ENCODE measurements at regions not wholly inside any gene's neighbourhood (a gene's known extent, or its start where the extent isn't known, plus 50 kb on each side); places are given as distances from the start of the nearest gene placed in this dataset.

DNA sequence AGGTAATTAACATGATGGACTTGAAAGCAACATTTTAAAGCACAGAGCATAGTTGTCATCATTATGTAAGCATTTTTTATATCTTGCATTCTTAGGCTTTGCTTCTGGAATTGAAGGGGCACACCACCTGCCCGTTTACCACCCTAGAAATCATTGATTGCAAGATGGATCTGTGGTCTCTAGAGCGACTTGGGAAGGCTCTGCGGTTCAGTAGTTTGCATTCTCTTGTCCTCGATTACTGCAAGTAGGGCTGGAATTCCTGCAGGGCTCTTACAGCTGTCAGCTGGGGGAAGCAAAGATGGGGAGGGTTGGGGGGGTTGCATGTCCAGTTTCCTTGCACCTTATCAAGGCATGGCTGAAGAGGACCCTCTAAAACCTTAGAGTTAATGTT, 56.7 kb upstream of the RNF7 start:
- TF ChIP-seq, protein P1, sequence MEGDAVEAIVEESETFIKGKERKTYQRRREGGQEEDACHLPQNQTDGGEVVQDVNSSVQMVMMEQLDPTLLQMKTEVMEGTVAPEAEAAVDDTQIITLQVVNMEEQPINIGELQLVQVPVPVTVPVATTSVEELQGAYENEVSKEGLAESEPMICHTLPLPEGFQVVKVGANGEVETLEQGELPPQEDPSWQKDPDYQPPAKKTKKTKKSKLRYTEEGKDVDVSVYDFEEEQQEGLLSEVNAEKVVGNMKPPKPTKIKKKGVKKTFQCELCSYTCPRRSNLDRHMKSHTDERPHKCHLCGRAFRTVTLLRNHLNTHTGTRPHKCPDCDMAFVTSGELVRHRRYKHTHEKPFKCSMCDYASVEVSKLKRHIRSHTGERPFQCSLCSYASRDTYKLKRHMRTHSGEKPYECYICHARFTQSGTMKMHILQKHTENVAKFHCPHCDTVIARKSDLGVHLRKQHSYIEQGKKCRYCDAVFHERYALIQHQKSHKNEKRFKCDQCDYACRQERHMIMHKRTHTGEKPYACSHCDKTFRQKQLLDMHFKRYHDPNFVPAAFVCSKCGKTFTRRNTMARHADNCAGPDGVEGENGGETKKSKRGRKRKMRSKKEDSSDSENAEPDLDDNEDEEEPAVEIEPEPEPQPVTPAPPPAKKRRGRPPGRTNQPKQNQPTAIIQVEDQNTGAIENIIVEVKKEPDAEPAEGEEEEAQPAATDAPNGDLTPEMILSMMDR (conservative IDR thresholded peaks at IDR 0.05; ENCODE audit: low read length) = no peak
- no peak for TF ChIP-seq EZH2phosphoT487 (IDR thresholded peaks at IDR 0.05; ENCODE audit: borderline replicate concordance)

All from Loucy (cell line).